Islet precursor cell (in vitro differentiated cells): ENCODE measurements at regions not wholly inside any gene's neighbourhood (a gene's known extent, or its start where the extent isn't known, plus 50 kb on each side); places are given as distances from the start of the nearest gene placed in this dataset.
"Not testable (repeated sequence)": the region's sequence is repeated elsewhere in the genome, so short reads cannot be mapped to it uniquely, and the experiment has no call there.

ENCODE experiments used
- DNase-seq: peaks from one replicate; pipeline ENCODE4 v3.0.0-alpha.2; 2018

DNA sequence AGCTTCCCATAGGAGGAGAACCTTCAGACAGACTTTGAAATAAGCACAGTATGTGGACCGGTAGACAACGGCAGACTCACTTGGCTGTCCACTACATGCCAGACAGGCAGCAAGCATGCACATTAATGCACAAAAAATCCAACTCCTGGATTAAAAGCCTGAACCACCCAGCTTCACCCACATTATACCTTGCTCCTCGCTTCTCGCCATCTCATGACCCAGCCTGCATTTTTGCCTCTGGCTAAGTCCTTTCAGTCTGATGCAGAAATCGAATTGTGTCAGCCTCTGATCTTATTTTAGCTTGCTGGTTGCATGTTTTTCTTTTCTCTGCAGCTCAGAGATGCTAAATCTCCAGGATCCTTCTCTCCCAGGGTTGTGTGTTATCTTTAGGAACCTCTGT lies 358.7 kb downstream of the RFC3 start:
- no peak for DNase-seq

DNA sequence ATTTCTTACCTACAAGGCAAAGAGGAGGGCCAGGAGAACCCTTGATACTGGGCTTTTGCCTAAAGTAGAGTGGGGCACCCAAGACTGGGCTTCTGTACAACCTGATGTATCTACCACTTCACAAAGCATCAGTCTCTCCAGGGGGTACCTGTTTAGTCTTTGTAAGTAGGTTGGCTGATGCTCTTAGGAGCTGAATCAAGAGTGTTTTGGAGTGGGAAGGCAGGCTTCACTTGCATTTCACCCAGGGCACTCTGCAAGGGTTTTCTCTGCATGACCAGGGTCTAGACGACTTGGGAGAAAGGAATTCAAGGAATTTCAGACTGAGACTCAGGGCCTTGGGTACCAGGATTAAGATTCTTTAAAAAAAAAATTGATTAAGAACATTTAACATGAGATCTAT lies 361.5 kb downstream of the RFC3 start:
- DNase-seq: peak; percentile 74

DNA sequence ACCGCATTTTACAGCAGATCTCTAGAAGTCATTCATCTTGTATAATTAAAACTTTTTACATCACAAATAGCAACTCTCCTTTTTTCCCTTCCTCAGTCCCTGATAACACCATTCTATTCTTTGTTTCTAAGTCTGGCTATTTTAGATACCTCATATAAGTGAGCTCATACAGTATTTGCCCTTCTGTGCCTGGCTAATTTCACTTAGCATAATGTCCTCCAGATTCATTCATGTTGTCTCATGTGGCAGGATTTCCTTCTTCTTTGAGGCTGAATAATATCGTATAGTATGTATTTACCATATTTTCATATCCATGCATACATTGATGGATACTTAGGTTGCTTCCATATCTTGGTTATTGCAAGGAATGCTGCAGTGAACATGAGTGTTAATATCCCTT lies 362.0 kb downstream of the RFC3 start:
- DNase-seq: no peak

DNA sequence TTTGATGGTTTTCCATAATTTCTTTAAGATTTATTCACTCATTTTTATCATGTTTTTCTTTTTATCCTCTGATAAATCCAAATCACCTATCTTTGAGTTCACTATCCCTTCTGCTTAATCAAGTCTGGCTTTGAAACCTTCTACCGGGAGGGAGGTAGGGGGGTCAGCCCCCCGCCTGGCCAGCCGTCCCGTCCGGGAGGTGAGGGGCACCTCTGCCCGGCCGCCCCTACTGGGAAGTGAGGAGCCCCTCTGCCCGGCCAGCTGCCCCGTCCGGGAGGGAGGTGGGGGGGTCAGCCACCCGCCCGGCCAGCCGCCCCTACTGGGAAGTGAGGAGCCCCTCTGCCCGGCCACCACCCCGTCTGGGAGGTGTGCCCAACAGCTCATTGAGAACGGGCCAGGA lies 363.3 kb downstream of the RFC3 start:
- not testable (repeated sequence) for DNase-seq

DNA sequence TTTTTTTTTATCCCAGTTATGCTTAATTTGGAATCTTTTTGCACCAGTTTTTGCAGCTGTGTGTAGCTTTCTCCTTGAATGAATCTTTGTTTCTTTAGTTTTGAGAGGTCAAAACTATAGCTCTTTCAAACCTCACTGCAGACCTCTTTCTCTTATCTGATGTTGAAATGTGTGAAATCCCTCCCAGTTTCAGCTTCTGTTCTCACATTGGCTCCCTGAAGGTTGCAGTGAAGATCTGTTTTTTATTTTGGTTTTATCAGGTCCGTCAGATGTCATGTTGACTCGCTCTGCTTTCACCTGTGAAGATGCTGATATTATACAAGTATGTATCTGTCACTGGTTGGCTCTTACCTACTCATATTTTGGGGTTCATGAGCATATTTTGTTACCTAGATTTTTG lies 372.0 kb downstream of the RFC3 start:
- DNase-seq: no peak

DNA sequence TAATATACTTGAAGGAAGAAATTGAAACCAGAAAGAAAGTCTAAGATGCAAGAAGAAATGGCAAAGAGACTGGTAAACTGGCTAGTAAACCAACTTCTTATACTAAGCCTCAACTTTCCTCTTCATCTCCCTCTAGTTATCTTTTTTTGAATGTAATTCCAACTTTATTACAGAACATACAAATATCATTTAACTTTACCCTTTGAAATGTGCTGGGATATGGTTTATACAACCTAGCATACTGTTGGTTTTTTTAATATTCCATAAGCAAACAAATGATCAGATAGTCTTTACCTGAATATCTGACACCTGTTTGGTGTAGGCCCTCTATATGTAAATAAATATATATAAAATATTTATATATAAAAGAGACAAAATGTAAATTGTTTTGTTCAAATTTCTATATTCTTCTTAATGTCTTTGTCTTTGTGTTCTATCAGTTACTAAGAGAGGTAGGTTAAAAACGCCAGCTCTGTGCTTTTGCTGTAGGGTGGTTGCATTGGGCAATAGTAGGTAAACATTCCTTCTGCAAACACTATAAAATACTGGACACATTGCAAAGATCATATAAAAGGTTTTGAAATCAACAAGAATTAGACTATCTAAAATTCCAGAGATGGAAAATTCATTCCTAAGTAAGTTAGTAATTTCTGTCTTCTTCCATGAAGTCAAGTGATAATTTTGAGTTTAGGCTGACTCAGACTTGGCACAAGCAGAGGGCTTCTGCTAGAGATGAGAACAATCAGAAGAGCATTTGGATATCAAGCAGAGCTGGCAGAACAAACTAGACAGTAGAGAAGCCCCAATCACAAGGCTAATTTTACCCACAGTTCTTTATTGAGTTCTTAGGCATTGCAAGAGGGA lies 383.3 kb downstream of the RFC3 start:
- DNase-seq: no peak

DNA sequence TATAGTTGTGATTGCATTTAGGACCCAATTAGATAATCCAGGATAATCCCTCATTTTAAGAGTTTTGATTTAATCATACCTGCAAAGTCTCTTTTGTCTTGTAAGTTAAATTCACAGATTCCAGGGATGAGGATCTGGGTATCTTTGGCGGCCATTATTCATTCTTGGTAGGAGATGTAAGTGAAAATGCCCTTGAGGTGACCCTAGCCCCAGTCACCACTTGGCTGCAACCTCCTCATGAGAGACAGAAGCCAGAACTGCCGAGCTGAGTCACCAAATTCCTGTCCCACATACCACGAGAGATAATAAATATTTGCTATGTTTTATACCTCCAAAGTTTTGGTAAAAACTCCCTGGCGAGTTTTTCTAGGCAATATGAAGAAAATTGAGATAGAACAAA lies 389.4 kb downstream of the RFC3 start:
- peak; percentile 75 for DNase-seq

DNA sequence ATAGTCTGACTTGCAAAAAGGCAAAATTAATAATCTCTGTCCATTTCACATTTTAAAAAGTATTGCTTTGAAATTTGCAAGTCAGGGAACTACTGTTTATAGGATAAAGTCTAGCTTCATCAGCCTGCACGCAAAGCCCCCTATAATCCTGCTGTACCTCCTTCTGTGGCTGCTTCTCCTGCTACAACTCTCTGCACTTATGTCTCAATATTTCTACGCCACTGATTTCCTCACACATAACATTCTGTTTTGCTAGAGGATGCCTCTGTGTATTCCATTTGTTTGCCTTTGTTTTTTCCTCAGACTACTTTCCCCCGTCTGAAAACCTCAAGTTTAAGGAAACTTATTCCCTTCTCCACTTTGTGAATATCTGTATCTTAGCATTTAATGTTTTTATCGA lies 389.9 kb downstream of the RFC3 start:
- DNase-seq: no peak

DNA sequence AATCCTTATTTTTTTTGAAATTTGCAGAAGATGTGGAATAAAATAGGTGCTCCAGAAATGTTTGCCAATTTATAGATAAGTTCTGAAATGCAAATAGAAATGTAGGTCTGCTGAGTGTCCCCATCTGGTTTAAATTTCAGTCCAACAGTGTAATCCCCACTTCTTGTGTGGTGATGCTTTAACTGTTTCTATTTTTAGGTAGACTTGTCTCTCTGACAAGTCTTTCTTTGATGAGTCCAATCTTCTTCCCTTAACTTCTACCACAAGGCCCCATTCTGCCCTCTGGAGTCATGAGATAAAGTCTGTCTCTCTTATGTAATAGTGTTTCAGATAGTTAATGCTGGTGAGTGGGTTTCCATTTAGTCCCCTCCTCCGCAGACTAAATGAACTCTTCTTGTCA lies 390.4 kb downstream of the RFC3 start:
- DNase-seq: no peak

DNA sequence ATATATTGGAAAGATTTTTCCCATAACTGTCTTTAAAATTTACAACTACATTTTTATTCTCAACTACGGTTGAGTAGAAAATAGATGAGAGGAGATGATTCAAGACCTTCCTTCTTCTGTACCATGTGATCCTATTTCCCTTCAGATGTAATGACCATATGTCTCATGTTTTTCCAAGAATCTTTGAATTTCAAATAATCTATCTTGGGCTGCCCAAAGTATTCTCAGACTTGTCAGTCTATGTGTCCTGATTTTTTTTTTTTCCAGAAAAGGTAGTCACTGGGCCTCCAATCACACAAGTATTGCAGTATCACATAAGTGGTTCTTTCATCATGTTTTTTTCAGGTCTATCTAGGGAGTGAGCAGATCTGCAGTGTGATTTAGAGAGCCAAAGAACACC lies 392.4 kb downstream of the RFC3 start:
- DNase-seq: no peak

DNA sequence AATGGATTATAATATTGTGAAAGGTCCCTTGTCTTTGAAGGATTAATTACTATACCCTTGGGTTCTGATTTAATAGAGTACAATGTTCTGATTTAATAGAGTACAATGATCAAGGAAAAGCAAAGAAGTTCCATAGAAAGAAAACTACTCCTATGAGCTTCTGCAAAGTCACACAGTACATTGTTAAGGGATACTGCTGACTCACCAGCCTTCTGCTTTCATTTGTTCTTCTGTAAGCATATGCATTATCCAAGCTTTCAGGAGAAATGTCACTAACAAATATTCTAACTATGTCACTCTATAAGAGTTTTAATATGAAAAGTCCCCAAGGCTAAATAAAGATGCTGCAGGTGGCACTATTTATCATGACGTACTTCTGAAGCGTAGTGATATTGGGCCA lies 396.7 kb downstream of the RFC3 start:
- DNase-seq: no peak

DNA sequence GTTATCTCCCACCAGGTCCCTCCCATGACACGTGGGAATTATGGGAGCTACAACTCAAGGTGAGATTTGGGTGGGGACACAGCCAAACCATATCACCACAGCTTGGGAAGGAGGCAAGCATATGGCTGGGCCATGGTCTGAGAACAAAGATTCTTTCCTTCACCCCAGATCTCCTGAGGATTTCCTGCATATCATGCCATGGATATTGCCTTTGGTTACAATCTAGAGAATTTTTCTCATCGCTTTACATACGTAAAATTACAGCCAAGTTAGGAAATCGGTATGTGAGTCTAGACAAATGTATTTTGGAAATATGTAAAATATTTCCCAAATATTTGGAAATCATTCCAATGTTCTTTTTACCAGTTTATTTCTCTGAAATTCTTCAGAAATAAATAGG lies 398.3 kb downstream of the RFC3 start:
- DNase-seq: no peak

DNA sequence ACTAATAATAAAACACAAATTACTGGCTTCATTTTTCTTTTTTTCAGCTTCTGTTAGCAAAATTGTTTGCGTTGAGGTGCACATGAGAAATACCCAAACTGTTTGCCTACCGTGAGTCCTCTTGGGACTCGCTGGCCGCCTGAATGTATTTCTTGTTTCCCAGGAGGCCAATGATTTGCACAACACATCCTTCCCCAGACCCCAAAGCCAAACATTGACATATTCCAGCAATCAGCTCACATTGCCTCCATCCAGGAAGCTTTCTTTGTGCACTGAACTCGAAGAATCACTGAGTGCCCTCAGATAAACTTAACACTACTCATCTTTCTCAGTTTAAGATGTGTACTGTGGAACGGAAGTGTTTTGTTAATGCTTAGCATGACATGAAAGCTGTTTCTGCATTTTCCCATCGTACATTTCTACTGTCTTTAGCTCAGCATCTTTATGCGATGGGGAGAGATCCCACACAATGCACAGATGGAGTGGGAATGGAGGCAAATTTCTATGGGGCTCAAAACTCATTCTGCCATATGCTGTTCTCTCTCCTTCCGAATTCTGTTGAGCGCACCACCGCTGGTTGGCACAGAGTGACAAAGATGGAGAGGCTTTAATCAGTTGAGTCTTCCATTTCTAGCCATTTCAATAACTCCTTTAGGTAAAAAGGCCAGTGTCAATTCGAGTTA lies 399.5 kb downstream of the RFC3 start:
- no peak for DNase-seq

DNA sequence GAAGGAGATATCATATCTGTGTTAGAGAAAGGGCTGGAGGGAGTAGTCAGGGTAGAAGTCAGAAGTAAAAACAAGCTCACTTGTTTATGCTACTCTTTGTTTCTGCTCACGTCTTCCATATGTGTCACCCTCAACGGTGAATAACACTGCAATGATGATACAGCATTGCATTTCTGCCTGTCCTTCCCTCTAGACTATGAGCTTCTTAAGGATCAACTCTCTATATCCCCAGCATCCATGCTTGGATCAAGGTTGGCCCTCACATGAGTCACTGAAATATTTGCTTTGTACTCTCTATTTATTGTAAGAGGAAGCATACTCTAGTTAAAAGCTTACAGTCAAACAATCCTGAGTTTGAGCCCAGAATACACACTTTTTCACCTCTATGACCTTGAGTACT lies 406.0 kb downstream of the RFC3 start:
- DNase-seq: no peak

DNA sequence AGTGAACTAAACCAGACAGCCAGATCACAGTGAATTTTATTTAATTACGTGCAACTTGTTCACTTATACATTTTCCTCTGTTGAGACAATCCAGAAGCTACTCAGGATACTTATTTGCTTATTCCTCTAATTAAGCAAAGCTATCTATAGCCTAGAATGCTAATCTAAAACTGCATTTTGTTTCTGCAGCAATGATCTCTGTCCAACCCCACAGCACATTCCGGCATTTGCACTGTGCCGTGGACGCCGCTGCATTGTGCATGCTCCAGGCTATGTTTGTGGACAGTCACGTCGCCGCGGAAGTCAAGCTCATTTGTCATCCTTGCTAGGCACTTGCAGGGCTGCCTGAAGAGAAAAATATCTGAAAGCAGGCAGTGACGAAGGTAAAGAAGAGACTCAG lies 406.9 kb downstream of the RFC3 start:
- DNase-seq: peak; percentile 54

DNA sequence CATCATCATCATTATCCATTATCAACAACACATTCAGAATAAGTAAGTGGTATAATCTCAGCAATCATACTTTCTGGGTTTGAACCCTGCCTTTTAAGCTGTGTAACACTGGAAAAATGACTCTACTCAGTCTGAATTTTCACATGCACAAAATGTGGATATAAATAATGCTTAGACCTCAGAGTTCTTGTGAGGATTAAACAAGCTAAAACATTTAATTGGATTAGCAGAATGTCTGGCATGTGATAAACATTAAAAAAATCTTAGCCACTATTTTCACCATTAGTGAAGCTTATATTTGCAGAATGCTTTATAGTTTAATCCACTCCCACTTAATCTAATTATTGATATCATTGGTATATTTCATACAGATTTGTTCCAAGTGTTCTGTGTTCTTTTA lies 412.3 kb downstream of the RFC3 start:
- DNase-seq: no peak

DNA sequence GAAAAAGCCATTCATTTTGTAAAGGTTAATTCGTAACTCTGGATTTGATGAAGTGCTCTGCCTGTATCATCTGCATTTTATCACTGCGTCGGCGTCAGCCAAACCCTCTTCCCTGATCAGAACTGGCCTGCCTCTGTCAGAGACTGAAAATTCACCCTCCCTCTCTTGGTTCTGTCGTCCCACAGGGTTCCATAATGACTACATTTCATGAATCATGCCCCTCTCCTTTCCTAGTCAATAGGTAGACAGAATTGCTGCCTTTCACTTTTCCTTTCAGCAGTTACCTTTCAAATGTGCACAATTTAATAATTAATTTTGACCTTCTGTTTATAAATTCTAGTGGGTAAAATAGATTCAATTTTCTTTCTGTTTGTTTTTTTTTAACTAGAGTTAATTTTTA lies 423.4 kb downstream of the RFC3 start:
- no peak for DNase-seq

DNA sequence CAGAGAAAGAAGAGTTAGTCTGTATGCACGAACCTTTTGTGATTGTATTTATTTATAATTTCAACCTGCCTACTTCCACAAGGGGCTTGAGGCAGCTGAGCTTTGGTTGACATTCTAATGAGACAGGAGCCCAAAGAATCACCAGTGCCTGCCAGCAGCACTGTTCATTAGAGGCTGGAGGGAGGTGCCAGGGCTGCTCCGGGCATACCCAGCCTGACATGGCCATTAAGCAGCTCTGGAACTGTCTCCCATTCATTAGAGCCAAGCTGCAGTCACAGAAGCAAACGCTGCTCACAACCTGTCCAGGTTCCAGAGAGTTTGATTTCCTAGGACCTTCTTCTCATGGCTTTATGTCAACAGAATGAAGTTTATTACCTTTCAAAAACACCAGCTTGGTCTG lies 425.5 kb downstream of the RFC3 start:
- no peak for DNase-seq

DNA sequence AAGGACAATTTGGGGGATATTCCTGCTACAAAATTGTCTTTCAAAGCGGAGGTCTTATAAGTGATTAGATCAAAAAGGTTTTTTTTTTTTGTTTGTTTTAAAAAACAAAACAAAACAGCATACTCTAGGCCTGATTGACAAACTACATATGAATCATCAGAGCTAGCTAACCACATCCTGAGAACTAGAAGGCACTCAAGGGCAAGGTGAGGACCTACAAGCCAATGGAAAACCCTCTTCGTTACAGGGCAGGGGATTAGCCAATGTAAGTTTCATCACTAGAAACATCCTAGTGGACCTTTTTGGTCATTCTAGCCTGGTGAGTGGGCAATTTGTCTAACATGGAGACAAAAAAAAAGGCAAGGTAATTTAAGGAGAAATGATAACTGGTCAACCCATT lies 428.6 kb downstream of the RFC3 start:
- no peak for DNase-seq

DNA sequence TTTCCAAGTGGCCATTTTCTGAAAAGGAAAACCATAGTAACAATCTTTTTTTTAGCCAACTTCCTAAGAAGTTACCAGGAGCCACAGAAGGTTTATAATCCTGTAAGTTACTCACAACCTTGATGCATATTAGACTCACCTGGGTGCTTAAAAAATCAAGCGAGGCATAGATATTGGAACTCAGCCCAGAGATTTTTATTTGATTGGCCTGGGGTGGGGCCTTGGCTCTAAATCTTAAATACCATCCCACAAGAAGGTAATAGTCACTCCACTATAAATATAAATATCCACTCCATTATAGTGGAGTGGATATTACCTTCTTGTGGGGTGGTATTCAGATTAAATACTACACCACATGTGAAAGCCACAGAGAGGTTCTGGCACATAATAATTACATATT lies 429.6 kb downstream of the RFC3 start:
- DNase-seq: no peak

DNA sequence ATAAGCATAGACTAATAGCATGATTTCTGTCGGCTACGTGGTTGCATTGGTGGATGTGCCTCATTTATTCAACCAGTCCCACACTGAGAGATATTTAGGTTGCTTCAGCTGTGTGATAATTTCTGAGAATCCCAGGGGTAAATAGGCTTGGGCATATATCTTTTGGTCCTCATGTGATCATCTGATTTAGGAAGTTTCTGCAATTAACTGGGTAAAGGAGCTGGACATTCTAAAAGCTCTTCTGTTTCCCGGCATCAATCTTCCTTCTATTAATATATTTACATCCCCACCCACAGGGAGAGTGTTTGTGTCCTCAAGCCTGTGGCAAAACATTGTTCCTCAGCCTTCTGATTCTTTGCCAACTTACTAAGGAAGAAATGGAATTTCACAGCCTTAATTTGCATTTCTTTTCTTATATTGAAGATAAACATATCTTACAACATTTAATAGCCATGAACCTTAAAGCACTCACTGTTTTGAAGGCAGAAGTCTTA lies 431.6 kb downstream of the RFC3 start:
- DNase-seq: no peak

DNA sequence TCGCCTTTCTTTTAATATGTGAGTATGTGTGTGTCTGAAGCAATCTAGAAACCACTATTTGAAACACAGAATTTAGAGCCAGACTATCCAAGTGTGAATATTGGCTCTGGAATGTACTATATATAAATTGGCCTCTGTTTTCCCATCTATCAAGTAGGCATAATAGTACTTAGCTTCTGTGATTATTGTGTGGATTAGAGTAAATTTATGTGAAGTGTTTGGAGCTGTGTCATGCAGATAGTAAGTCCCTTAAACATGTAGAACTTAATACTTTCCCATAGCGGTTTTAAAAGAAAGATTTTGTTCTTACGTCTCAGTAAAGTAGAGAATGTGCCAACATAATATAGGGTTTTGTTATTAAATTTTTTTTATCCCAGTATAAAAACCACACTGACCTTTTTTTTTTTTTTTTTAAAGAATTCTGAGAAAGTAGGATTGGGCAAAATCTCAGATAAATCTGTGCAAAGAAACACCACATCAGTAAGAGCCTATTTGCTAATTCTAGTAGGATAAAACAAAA lies 432.3 kb downstream of the RFC3 start:
- no peak for DNase-seq

DNA sequence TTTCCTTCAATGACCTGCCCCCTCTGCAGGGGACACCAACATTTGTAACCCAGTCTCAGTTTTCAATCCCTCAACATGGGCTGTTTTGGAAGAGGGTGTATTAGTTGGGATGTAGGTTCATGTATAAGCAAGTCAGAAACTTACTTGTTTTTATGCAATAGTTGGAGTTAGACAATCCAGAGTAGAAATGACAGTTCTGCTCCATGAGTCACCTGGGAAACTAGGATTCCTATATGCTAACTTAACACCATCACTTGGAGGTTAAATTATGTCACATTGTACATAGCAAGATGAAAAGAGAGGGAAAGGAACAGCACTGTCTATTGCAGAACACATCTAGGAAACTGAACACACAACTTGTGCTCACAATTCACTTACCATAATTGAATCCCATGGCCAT lies 436.4 kb downstream of the RFC3 start:
- no peak for DNase-seq

DNA sequence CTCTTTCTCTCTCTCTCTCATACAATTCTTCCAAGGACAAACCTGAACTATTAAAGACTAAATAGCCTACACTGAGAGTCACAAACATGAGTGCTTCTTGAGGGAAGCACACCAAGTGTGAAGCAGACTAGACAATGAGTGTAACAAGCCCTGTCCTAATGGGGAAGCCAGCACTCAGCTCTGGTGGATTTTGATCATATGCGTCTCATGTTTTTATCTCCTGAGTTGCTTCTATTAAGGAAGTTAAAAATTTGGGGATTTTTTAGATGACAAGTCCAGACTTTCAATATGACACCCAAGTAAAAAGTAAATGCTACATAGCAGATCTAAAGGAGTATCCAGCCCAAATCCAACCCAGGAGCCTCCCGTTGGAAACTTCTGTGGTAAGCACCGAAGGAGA lies 437.8 kb downstream of the RFC3 start:
- DNase-seq: no peak
